ENCODE measurements at regions not wholly inside any gene's neighbourhood (a gene's known extent, or its start where the extent isn't known, plus 50 kb on each side); places are given as distances from the start of the nearest gene placed in this dataset.
A peak's percentile ranks its signal among the peaks of the same experiment; 100 is the strongest.

GRCh38 chr14:101507836-101508150 lies 53.5 kb upstream of the DIO3 start:
- DNase-seq (peak in 1 of 3 donors; percentile 3), ATAC-seq (ENCODE audit: insufficient read depth, low FRiP score) (no peak)
- no peaks in the 10 kb centered on the region for H3K27me3 ChIP-seq (ENCODE audit: control insufficient read depth in 3 of 3, insufficient read depth in 3 of 3, low read length in 2 of 3)
- peaks cover 0 to 6% (median 0%) of the 10 kb centered on the region in 4 donors for H3K9me3 ChIP-seq (ENCODE audit: control insufficient read depth in 4 of 4, insufficient read depth in 3 of 4, low read length in 3 of 4)
- TF ChIP-seq, protein P1, sequence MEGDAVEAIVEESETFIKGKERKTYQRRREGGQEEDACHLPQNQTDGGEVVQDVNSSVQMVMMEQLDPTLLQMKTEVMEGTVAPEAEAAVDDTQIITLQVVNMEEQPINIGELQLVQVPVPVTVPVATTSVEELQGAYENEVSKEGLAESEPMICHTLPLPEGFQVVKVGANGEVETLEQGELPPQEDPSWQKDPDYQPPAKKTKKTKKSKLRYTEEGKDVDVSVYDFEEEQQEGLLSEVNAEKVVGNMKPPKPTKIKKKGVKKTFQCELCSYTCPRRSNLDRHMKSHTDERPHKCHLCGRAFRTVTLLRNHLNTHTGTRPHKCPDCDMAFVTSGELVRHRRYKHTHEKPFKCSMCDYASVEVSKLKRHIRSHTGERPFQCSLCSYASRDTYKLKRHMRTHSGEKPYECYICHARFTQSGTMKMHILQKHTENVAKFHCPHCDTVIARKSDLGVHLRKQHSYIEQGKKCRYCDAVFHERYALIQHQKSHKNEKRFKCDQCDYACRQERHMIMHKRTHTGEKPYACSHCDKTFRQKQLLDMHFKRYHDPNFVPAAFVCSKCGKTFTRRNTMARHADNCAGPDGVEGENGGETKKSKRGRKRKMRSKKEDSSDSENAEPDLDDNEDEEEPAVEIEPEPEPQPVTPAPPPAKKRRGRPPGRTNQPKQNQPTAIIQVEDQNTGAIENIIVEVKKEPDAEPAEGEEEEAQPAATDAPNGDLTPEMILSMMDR (IDR thresholded peaks at IDR 0.05; ENCODE audit: control extremely low read depth, extremely low read depth) = no peak
- WGBS, 2 donors = 86 to 89% methylated on average over 4 of the region's 4 CpGs
- H3K27ac ChIP-seq (ENCODE audit: low read depth in 1 of 2, low read length in 1 of 2) = no peak overlapping the region
- H3K4me1 ChIP-seq (ENCODE audit: control insufficient read depth in 5 of 5, insufficient read depth in 5 of 5, low read length in 5 of 5) = no peaks in the 10 kb centered on the region
- no peaks in the 10 kb centered on the region for H3K36me3 ChIP-seq (ENCODE audit: control insufficient read depth in 4 of 4, insufficient read depth in 4 of 4, low read length in 4 of 4)
- H3K9ac ChIP-seq (ENCODE audit: insufficient read depth in 1 of 2, low read length in 2 of 2) = no peak overlapping the region
- no peak overlapping the region for H3K4me3 ChIP-seq

- Histone ChIP-seq H3K4me3 (no peak overlapping the region), H3K9ac (ENCODE audit: insufficient read depth in 1 of 2, low read length in 2 of 2) (no peak overlapping the region), H3K36me3 (ENCODE audit: control insufficient read depth in 4 of 4, insufficient read depth in 4 of 4, low read length in 4 of 4) (no peaks in the 10 kb centered on the region), H3K27ac (ENCODE audit: low read depth in 1 of 2, low read length in 1 of 2) (no peak overlapping the region), H3K9me3 (ENCODE audit: control insufficient read depth in 4 of 4, insufficient read depth in 3 of 4, low read length in 3 of 4) (peaks cover 0 to 4% (median 0%) of the 10 kb centered on the region in 4 donors), H3K4me1 (ENCODE audit: control insufficient read depth in 5 of 5, insufficient read depth in 5 of 5, low read length in 5 of 5) (no peaks in the 10 kb centered on the region), H3K27me3 (ENCODE audit: control insufficient read depth in 3 of 3, insufficient read depth in 3 of 3, low read length in 2 of 3) (no peaks in the 10 kb centered on the region)
- DNase-seq = peak in 1 of 3 donors; percentile 10
- WGBS, 2 donors = 84 to 95% methylated on average over 12 of the region's 12 CpGs
- no peak for ATAC-seq (ENCODE audit: insufficient read depth, low FRiP score)
- TF ChIP-seq, protein P1 (IDR thresholded peaks at IDR 0.05; ENCODE audit: control extremely low read depth, extremely low read depth) = no peak
These were observed 52.9 kb upstream of the DIO3 start for GRCh38 chr14:101508196-101508947.

DNA sequence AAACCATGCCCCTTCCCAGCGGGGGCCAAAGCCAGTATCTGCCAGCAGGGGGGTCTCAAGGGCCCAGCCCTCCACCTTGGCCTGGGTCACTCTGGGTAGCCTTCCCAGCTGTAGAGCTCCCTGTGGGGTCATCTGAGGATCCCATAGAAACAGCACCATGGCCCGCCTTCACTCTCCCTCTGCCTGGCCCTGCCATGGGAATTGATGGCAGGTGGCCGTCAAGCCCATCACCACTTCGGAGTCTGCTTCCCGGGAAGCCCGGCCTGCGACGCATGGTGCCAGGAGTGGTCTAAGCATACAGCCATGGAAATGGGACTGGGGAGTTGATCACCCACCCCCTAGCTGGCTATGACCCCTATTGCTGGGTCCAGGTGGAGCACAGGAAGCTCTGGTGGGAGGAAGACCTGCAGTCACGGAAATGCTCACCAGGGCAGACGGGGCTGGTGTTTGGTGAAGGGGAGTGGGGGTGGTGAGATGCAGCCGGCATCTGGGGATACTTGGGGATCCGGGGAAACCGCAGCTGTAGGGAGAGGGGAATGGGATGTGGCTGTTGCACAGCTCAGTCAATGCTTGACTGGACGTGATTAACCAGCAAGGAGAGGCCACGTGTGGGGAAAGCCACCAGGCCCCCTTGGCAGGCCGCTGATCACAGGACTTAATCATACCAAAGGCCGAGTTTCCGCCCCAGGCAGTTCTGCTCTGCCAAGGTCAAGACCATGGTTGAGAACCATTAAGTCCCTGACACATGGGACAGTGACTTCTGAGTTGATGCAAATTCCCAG lies 52.2 kb upstream of the DIO3 start:
- TF ChIP-seq, protein P1 (IDR thresholded peaks at IDR 0.05; ENCODE audit: control extremely low read depth, extremely low read depth) = no peak
- H3K36me3 ChIP-seq (ENCODE audit: control insufficient read depth in 4 of 4, insufficient read depth in 4 of 4, low read length in 4 of 4) = no peaks in the 10 kb centered on the region
- no peak overlapping the region for H3K9ac ChIP-seq (ENCODE audit: insufficient read depth in 1 of 2, low read length in 2 of 2)
- H3K27ac ChIP-seq (ENCODE audit: low read depth in 1 of 2, low read length in 1 of 2) = no peak overlapping the region
- H3K27me3 ChIP-seq (ENCODE audit: control insufficient read depth in 3 of 3, insufficient read depth in 3 of 3, low read length in 2 of 3) = no peaks in the 10 kb centered on the region
- ATAC-seq (ENCODE audit: insufficient read depth, low FRiP score) = no peak
- H3K4me1 ChIP-seq (ENCODE audit: control insufficient read depth in 5 of 5, insufficient read depth in 5 of 5, low read length in 5 of 5) = peaks cover 0 to 1% (median 0%) of the 10 kb centered on the region in 5 donors
- WGBS, 2 donors = 95 to 97% methylated on average over 18 of the region's 18 CpGs
- DNase-seq = peak in 1 of 3 donors; percentile 7
- no peak overlapping the region for H3K4me3 ChIP-seq
- H3K9me3 ChIP-seq (ENCODE audit: control insufficient read depth in 4 of 4, insufficient read depth in 3 of 4, low read length in 3 of 4) = no peaks in the 10 kb centered on the region
